DMS 273 (cell line): ENCODE measurements at regions not wholly inside any gene's neighbourhood (a gene's known extent, or its start where the extent isn't known, plus 50 kb on each side); places are given as distances from the start of the nearest gene placed in this dataset.
"Not testable (repeated sequence)": the region's sequence is repeated elsewhere in the genome, so short reads cannot be mapped to it uniquely, and the experiment has no call there.

ENCODE experiments used
- DNase-seq: peaks from one replicate; lab custom pipeline; 2025; ENCODE audit not compliant: unreplicated experiment; lab: John Stamatoyannopoulos, UW

GRCh38 chr2:36168115-36168514 lies 187.5 kb upstream of the CRIM1 start:
- no peak for DNase-seq

DNA sequence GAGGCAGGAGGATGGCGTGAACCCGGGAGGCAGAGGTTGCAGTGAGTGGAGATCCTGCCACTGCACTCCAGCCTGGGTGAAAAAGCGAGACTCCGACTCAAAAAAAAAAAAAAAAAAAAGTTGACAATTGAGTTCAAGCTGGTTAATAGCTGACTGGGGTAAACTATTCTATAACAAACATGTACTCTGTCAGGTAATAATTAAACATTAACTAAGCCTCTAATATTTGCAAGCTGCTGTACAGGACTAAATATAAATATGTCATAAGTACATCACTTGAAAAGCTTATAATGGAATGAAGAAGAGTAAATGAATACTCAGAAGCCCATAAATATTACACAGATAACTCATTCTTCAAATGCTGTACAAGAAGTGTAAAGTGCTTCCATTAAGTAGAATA lies 190.4 kb upstream of the CRIM1 start:
- no peak for DNase-seq

DNA sequence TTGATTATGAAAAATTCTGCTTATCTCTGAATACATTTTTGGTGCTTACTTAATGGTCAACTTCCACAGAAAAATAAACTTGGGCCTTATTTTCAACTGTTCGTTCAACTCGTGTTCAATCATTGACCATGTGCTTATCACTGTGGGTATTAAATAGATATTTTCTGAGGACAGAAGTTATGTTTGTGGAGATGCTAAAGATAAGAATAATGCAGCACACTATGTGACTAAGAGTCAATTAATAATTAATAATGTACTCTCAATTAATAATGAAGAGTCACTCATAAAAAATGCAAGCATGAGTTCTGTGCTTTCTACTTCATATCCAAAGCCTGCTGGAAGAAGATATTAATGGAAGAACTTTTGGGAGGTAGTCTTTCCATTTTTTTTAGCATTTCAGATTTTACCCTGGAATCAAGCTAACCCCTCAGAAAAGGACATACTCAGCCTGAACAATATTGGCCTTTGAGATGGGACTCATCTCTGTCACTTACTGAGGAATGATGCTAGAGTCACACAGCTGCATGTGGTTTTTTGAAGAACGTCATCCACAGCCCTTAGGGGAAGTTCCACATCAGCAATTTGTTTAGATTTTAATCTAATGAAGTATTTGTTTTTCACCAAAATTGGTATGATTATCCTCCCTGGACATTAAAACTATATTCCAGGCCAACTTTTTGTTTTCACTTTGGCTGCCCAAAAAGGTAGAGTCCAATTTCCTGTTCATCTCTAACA lies 191.9 kb upstream of the CRIM1 start:
- no peak for DNase-seq

DNA sequence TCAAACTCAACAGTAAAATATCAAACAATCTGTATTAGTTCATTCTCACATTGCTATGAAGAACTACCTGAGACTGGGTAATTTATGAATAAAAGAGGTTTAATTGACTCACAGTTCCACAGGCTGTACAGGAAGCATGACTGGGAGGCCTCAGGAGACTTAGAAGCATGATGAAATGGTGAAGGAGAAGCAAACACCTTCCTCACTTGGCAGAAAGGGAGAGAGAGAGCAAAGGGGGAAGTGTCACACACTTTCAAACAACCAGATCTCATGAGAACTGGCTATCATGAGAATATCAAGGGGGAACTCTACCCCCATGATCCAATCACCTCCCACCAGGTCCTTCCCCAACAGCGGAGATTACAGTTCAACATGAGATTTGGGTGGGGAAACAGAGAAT lies 198.5 kb upstream of the CRIM1 start:
- not testable (repeated sequence) for DNase-seq

- no peak for DNase-seq
Observed at GRCh38 chr2:36147670-36148390, 207.7 kb upstream of the CRIM1 start.

DNA sequence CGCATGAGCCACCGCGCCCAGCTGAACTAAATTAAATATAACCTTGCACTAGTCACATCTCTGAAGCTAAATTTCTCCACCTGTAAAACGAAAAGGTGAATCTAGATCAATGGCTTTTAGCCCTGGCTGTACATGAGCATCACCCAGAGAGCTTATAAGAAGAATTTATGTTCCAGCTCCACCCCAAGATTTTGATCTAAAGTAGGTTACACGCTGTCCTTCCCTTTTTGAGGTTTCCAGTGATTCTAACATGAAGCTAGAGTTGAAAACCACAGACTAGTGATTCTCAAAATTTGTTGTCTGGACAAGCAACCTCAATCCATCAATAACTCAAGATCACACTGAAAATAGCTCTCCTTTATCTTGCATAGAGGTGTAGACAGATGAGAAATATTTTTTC lies 208.8 kb upstream of the CRIM1 start:
- DNase-seq = no peak

DNA sequence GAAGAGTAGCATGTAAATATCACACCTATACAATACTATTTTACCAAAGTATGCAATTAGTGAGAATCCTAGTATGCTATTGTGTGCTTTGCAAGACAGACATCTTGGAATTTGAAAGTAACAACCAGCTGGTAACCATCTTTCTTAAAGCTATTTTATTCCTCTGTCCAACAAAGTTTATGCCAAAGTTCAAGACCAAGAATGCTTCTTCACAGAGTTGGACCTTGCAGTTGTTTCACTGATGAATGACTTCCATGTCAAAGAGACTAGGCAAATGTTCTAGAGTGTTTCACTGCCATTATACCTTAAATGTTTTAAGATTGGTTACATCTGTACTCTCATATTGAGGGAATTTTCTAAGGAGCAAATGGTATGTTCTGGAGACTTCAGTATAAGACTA lies 215.2 kb upstream of the CRIM1 start:
- DNase-seq = no peak

DNA sequence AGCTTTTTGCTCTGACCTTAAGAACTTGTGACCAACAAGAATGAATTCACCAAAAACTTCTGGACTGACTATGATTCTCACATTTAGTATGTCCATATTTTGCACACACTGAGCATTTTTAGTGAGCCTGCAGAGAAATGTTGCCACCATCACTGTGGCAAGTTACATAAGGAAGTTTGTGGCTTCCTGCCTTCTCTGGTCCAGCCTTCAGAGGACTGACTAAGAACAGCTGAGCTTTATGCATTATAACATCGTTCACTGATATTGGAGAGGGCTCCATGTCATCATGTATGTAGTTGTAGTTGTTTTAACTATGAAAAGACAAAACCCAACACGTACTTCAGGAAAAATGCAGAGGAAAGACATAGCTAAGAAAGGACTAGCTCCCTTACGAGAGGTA lies 218.0 kb upstream of the CRIM1 start:
- no peak for DNase-seq

DNA sequence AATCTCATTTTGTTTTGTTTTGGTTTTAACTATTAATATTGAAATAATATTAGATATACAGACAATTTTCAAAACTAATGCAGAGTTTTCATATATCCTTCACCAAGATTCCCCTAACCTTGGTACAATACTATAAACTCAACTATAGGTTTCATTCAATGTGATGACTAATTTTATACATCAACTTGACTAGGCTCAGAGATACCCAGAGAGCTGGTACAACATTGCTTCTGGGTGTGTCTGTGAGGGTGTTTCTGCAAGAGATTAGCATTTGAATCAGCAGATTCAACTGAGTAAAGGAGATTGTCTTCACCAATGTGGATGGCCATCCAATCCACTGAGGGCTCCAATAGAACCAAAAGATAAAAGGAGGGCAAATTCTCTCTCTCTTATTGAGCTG lies 221.3 kb upstream of the CRIM1 start:
- DNase-seq = no peak

GRCh38 chr2:36128359-36128758 lies 227.2 kb upstream of the CRIM1 start:
- peak; percentile 54 for DNase-seq

DNA sequence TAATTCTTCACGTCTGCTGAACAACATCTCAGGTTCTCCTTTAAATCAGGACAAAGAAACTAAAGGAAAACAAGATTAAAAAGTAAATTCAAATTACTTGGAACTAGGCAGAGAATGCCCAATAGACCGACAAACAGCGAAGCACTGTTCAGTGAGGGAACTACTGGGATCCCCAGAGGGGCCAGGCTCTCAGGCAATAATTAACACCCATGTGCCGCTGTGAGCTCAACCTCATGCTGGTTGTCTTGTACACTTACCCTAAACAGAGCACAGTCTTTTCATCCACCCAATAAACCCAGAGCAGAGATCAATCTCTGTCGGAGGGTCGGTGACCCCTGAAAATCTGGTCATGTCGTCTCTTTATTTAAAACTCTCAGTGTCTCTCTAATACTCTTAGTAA lies 229.9 kb upstream of the CRIM1 start:
- DNase-seq = no peak

DNA sequence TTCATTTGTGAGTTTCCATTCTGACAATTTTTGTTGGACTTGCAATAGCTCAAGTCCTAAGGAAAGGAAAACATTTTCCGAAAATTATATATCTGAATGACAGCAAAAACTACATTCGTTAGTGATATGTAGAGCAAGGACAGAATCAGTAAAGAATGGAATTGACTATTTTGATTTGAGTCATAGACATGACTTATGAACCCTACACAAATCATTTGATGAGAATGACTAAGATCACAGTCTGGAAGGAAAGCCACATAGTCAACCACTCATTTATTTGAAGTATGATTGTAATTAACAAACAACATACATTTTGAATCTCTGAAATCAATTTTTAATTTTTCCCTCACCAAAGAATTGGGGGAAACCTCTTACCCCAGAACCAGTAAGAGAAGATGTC lies 231.6 kb upstream of the CRIM1 start:
- no peak for DNase-seq

GRCh38 chr2:36097022-36097421 lies 258.6 kb upstream of the CRIM1 start:
- DNase-seq = no peak

DNA sequence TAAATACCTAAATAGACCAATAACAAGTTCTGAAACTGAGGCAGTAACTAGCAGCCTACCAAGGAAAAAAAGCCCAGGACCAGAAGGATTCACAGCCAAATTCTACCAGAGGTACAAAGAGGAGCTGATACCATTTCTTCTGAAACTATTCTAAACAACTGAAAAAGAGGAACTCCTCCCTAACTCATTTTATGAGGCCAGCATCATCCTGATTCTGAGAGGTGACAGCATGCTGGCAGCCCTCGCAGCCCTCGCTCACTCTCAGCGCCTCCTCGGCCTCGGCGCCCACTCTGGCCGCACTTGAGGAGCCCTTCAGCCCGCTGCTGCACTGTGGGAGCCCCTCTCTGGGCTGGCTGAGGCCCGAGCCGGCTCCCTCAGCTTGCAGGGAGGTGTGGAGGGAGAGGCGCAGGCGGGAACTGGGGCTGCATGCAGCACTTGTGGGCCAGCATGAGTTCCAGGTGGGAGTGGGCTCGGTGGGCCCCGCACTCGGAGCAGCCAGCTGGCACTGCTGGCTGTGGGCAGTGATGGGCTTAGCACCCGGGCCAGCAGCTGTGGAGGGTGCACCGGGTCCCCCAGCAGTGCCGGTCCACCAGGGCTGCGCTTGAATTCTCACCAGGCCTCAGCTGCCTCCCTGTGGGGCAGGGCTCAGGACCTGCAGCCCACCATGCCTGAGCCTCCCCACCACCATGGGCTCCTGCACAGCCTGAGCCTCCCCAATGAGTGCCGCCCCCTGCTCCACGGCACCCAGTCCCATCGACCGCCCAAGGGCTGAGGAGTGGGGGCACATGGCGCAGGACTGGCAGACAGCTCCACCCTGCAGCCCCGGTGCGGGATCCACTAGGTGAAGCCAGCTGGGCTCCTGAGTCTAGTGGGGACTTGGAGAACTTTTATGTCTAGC lies 263.5 kb upstream of the CRIM1 start:
- DNase-seq = not testable (repeated sequence)

DNA sequence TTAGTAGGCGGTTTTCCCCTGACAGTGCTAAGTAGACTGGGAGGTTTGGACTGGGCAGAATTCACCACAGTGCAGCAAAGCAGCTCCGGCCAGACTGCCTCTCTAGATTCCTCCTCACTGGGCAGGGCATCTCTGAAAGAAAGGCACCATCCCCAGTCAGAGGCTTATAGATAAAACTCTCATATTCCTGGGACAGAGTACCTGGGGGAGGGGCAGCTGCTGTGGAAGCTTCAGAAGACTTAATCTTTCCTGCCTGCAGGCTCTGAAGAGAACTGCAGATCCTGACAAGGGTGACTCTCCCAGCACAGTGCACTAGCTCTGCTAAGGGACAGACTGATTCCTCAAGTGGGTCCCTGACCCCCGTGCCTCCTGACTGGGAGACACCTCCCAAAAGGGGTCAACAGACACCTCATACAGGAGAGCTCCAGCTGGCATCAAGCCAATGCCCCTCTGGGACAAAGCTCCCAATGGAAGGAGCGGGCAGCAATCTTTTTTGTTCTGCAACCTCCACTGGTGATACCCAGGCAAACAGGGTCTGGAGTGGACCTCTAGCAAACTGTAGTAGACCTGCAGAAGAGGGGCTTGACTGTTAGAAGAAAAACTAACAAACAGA lies 266.8 kb upstream of the CRIM1 start:
- DNase-seq = no peak

DNA sequence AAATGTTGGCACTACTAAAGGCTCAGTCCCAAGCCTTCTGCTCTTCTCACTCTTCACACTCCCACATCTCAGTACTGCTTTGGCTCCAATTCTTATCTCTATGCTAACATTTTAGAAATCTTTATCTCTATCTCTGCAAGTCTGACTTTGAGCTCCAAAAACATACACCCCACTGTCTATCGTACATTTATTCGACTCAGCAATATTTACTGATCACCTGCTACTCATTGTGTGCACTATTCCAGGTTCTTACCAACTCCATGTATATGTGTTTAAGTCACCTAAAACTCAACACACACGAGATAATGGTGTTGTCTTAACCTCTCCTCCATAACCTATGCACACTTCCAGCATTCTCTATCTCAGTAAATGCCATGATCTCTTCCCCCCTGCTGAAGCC lies 268.2 kb upstream of the CRIM1 start:
- no peak for DNase-seq

GRCh38 chr2:36079793-36080192 lies 275.8 kb upstream of the CRIM1 start:
- DNase-seq = no peak

GRCh38 chr2:36074008-36074407 lies 281.6 kb upstream of the CRIM1 start:
- DNase-seq = no peak

DNA sequence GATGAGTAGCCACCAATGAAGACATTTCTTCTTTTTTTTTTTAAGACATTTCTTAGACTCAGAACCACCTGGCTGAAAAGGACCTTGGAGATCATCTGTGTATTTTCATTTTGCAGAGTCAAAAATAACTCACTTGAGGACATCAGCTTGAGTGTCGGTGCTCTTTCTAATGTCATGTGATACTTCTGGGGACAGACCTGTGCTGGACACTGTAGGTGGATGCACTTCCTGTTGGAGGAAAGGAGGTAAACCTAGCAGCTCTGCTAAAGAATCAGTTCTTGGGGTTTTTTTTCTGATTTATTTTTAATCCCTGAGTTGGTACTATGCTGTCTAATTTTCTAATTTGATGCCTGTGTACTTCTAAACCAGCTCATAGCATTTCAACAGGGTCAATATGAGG lies 283.9 kb upstream of the CRIM1 start:
- DNase-seq = no peak

DNA sequence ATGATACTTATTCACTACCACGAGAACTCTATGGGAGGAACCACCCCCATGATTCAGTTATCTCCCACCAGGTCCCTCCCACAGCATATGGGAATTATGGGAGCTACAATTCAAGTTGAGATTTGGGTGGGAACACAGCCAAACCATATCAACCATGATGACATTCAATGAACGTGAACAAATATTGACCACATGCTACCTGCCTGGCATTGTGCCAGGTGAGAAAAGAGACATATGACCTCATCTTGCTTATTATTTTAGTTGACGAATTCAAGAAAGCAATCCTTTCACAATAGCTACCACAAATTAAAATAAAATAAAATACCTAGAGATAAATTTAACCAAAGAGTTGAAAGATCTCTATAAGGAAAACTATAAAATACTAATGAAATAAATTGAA lies 286.5 kb upstream of the CRIM1 start:
- no peak for DNase-seq

- peak; percentile 26 for DNase-seq
Observed at GRCh38 chr2:36068086-36068485, 287.5 kb upstream of the CRIM1 start.
